IMR-90 (cell line): ENCODE measurements at regions not wholly inside any gene's neighbourhood (a gene's known extent, or its start where the extent isn't known, plus 50 kb on each side); places are given as distances from the start of the nearest gene placed in this dataset.

Experiments
- ATAC-seq: fragments of 200-7000 bp; cut with Tn5 transposase; 2 replicates; pipeline ENCODE4 v1.9.1; 2020; ENCODE audit warnings: low read depth, mild to moderate bottlenecking, moderate library complexity
- BruUV-seq: library from RNA; stranded (reverse); fragments of 400-500 nt; replicated peaks from 2 replicates; lab custom pipeline; 2021; lab: Mats Ljungman, UMichigan
- CTCF ChIA-PET: fragments of 300-600 bp; formaldehyde crosslinking; extraction: SDS; loops from one replicate; lab custom pipeline; 2021; ENCODE audit warnings: antibody characterized with exemption; lab: Yijun Ruan, JAX
- POLR2A ChIA-PET: fragments of 300-600 bp; sonication (Branson Sonifier 250); formaldehyde crosslinking; loops from one replicate; lab custom pipeline; 2022; ENCODE audit warnings: antibody characterized with exemption; ENCODE audit not compliant: unreplicated experiment; lab: Charles Lee
- DNase-seq: peaks from one replicate; pipeline ENCODE4 v3.0.0; 2013
- H2AFZ ChIP-seq: replicated peaks from 2 replicates; pipeline ENCODE3; 2013; ENCODE audit warnings: low read length, mild to moderate bottlenecking; ENCODE audit not compliant: poor library complexity
- H2AK5ac ChIP-seq: 2 replicates; pipeline ENCODE4 v1.6.1; 2013; ENCODE audit warnings: low read depth, low read length, inconsistent platforms
- H2AK9ac ChIP-seq: replicated peaks from 2 replicates; pipeline ENCODE3; 2013; ENCODE audit warnings: mild to moderate bottlenecking, low read depth, low read length, moderate library complexity; ENCODE audit not compliant: poor library complexity
- H2BK120ac ChIP-seq: 2 replicates; pipeline ENCODE4 v1.6.1; 2013; ENCODE audit warnings: low read depth, low read length, inconsistent platforms
- H2BK15ac ChIP-seq: 3 replicates; pipeline ENCODE4 v1.6.1; 2013; ENCODE audit warnings: low read depth, low read length, inconsistent platforms
- H2BK20ac ChIP-seq: 2 replicates; pipeline ENCODE4 v1.6.1; 2013; ENCODE audit warnings: low read depth, mild to moderate bottlenecking, inconsistent platforms, low read length, moderate library complexity
- H2BK5ac ChIP-seq: 2 replicates; pipeline ENCODE4 v1.6.1; 2013; ENCODE audit warnings: mild to moderate bottlenecking, low read depth, low read length, inconsistent platforms; ENCODE audit not compliant: poor library complexity, severe bottlenecking
- H3K14ac ChIP-seq: replicated peaks from 2 replicates; pipeline ENCODE4 v1.6.1; 2013; ENCODE audit warnings: low read depth, low read length, inconsistent platforms
- H3K18ac ChIP-seq: 2 replicates; pipeline ENCODE4 v1.6.1; 2013; ENCODE audit warnings: low read depth, low read length, control low read depth
- H3K23ac ChIP-seq: 2 replicates; pipeline ENCODE4 v1.6.1; 2013; ENCODE audit warnings: low read depth, low read length, inconsistent platforms
- H3K27ac ChIP-seq: 2 replicates; pipeline ENCODE4 v1.5.1; 2013; ENCODE audit warnings: mild to moderate bottlenecking, control low read depth, low read length; ENCODE audit not compliant: insufficient read depth
- H3K27me3 ChIP-seq: 2 replicates; pipeline ENCODE4 v1.6.1; 2013; ENCODE audit warnings: low read length; ENCODE audit not compliant: control insufficient read depth, insufficient read depth
- H3K36me3 ChIP-seq: 2 replicates; pipeline ENCODE4 v1.6.1; 2013; ENCODE audit warnings: low read length, mixed read lengths; ENCODE audit not compliant: control insufficient read depth, insufficient read depth
- H3K4ac ChIP-seq: 2 replicates; pipeline ENCODE4 v1.6.1; 2013; ENCODE audit warnings: low read depth, low read length, inconsistent platforms
- H3K4me1 ChIP-seq: 2 replicates; pipeline ENCODE4 v1.6.1; 2013; ENCODE audit warnings: low read length, mixed read lengths; ENCODE audit not compliant: control insufficient read depth, insufficient read depth
- H3K4me2 ChIP-seq: 2 replicates; pipeline ENCODE4 v1.6.1; 2013; ENCODE audit warnings: low read depth, mild to moderate bottlenecking, control low read depth, low read length, moderate library complexity
- H3K4me3 ChIP-seq: 2 replicates; pipeline ENCODE4 v1.5.1; 2013; ENCODE audit warnings: low read depth, mild to moderate bottlenecking, control low read depth, low read length, moderate library complexity; ENCODE audit not compliant: insufficient read depth
- H3K56ac ChIP-seq: 2 replicates; pipeline ENCODE4 v1.6.1; 2013; ENCODE audit warnings: low read length, inconsistent platforms; ENCODE audit not compliant: insufficient read depth; ENCODE audit errors: extremely low read depth
- H3K79me1 ChIP-seq, 2 experiments: 2 replicates each; pipeline ENCODE4 v1.6.1; 2013; ENCODE audit warnings: low read length in 2 of 2, inconsistent platforms in 1 of 2, low read depth in 1 of 2
- H3K9ac ChIP-seq: 2 replicates; pipeline ENCODE4 v1.6.1; 2013; ENCODE audit warnings: low read depth, low read length, control low read depth
- H3K9me1 ChIP-seq: 2 replicates; pipeline ENCODE4 v1.6.1; 2013; ENCODE audit warnings: low read length, inconsistent platforms; ENCODE audit not compliant: insufficient read depth
- H3K9me3 ChIP-seq: 2 replicates; pipeline ENCODE4 v1.6.1; 2013; ENCODE audit warnings: low read length; ENCODE audit not compliant: control insufficient read depth, insufficient read depth
- H4K20me1 ChIP-seq: 2 replicates; pipeline ENCODE4 v1.6.1; 2013; ENCODE audit warnings: low read length, inconsistent platforms; ENCODE audit not compliant: insufficient read depth
- H4K5ac ChIP-seq: 2 replicates; pipeline ENCODE4 v1.6.1; 2013; ENCODE audit warnings: mild to moderate bottlenecking, low read depth, low read length, control low read depth
- H4K8ac ChIP-seq, 2 experiments: 2 replicates each; pipeline ENCODE4 v1.6.1; 2013; ENCODE audit warnings: low read depth in 2 of 2, low read length in 2 of 2, control low read depth in 1 of 2, inconsistent platforms in 1 of 2
- H4K91ac ChIP-seq: 2 replicates; pipeline ENCODE4 v1.6.1; 2013; ENCODE audit warnings: low read depth, low read length, inconsistent platforms; ENCODE audit not compliant: insufficient read depth
- BHLHE40 ChIP-seq: fragments of 150-350 bp; IDR thresholded peaks from 2 replicates; pipeline ENCODE4 v1.6.1; 2016; ENCODE audit warnings: mild to moderate bottlenecking, low read depth, low read length
- CEBPB ChIP-seq: IDR thresholded peaks from 2 replicates; pipeline ENCODE4 v1.6.1; 2012; ENCODE audit warnings: low read depth, low read length, improper control_type of control experiment
- CHD1 ChIP-seq: IDR thresholded peaks from 2 replicates; pipeline ENCODE4 v1.6.1; 2012; ENCODE audit warnings: low read depth, low read length, improper control_type of control experiment
- FOS ChIP-seq: fragments of 150-350 bp; IDR thresholded peaks from 2 replicates; pipeline ENCODE4 v1.6.1; 2016; ENCODE audit warnings: low read depth, low read length
- MAFK ChIP-seq: IDR thresholded peaks from 2 replicates; pipeline ENCODE4 v1.6.1; 2012; ENCODE audit warnings: low read depth, low read length, improper control_type of control experiment
- MAZ ChIP-seq: IDR thresholded peaks from 2 replicates; pipeline ENCODE4 v1.6.1; 2012; ENCODE audit warnings: low read depth, mild to moderate bottlenecking, low read length, improper control_type of control experiment, moderate library complexity, borderline replicate concordance
- MXI1 ChIP-seq: IDR thresholded peaks from 2 replicates; pipeline ENCODE4 v1.6.1; 2012; ENCODE audit warnings: low read depth, mild to moderate bottlenecking, low read length, moderate library complexity, borderline replicate concordance
- NFE2L2 ChIP-seq: fragments of 150-350 bp; IDR thresholded peaks from 2 replicates; pipeline ENCODE4 v1.6.1; 2016; ENCODE audit warnings: low read depth, mild to moderate bottlenecking, low read length
- POLR2A ChIP-seq: IDR thresholded peaks from 2 replicates; pipeline ENCODE4 v1.6.1; 2012; ENCODE audit warnings: mild to moderate bottlenecking, low read depth, low read length
- RAD21 ChIP-seq: IDR thresholded peaks from 2 replicates; pipeline ENCODE4 v1.6.1; 2012; ENCODE audit warnings: low read length, improper control_type of control experiment
- RCOR1 ChIP-seq: IDR thresholded peaks from 2 replicates; pipeline ENCODE4 v1.6.1; 2012; ENCODE audit warnings: mild to moderate bottlenecking, low read length, improper control_type of control experiment; ENCODE audit not compliant: insufficient replicate concordance
- RFX5 ChIP-seq: IDR thresholded peaks from 2 replicates; pipeline ENCODE4 v1.8.0; 2012; ENCODE audit warnings: low read depth, mild to moderate bottlenecking, low read length, moderate library complexity
- SMC3 ChIP-seq: fragments of 150-350 bp; IDR thresholded peaks from 2 replicates; pipeline ENCODE4 v1.6.1; 2016; ENCODE audit warnings: low read depth, mild to moderate bottlenecking, antibody characterized with exemption, low read length, moderate library complexity
- WGBS, 2 experiments: methylation state at CpG; one replicate each; pipeline versions ENCODE4 v1.1.5 to v1.1.7; 2013; ENCODE audit warnings: missing lambda C conversion rate in 2 of 2; ENCODE audit not compliant: insufficient read length in 1 of 2; ENCODE audit errors: extremely low coverage in 2 of 2; 5-methylcytosine and 5-hydroxymethylcytosine counted together
- dilution Hi-C: fragments of 300-500 bp; cut with HindIII; formaldehyde crosslinking; loops from one replicate; pipeline ENCODE4 v1.14.3; 2018; ENCODE audit warnings: low sequenced_read_pairs; ENCODE audit not compliant: unreplicated experiment
- in situ Hi-C: fragments of 300-500 bp; cut with MboI; formaldehyde crosslinking; loops from 3 replicates; pipeline ENCODE4 v1.14.3; 2019; ENCODE audit warnings: low sequenced_read_pairs, inconsistent platforms, mixed read lengths
- intact Hi-C: fragments of 100-400 bp; cut with micrococcal nuclease; formaldehyde crosslinking; loops from 2 replicates; pipeline ENCODE4 v1.10.0; 2022
- TF ChIP-seq, protein P1 (sequence below): fragments of 150-350 bp; IDR thresholded peaks from 2 replicates; pipeline ENCODE4 v1.6.1; 2016; ENCODE audit warnings: low read depth, mild to moderate bottlenecking, low read length, moderate library complexity, borderline replicate concordance
- TF ChIP-seq, protein P2 (sequence below): conservative IDR thresholded peaks from 2 replicates; pipeline ENCODE4 v1.5.1; 2012; ENCODE audit warnings: mild to moderate bottlenecking, low read depth, low read length, improper control_type of control experiment
- TF ChIP-seq, protein P3 (sequence below): fragments of 150-350 bp; IDR thresholded peaks from 2 replicates; pipeline ENCODE4 v1.6.1; 2017; ENCODE audit warnings: mild to moderate bottlenecking, antibody characterized with exemption, low read length, low read depth

DNA sequence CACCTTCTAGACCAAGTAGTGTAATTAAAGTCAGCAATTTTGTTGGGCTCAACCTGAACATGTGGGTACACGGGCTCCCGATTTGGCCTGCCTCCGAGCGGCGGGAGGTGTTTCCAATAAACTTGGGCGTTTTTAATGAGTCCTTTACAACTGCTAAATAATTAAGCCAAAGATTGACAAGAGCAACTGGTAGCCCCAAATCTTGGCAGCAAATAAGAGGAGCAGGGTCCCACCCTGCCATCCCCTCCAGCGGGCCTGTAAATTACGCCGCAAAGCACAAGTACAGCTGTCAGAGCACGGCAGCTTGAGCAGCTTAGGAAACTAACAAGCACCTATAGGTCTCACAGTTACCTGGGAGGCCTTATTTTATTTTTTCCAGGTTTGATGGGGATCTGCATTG, 217.1 kb downstream of the BMP7 start:
- Histone ChIP-seq H4K8ac (no peak overlapping the region), H2AK9ac (no peak overlapping the region), H3K18ac (no peak overlapping the region), H2AFZ (no peak overlapping the region), H3K9me3 (no peaks in the 10 kb centered on the region), H3K4ac (no peak overlapping the region), H3K4me1 (no peaks in the 10 kb centered on the region), H3K4me2 (no peak overlapping the region), H2BK20ac (no peak overlapping the region), H4K91ac (no peak overlapping the region), H3K79me1 (no peaks in the 10 kb centered on the region), H2AK5ac (no peak overlapping the region), H3K56ac (no peak overlapping the region), H3K23ac (no peak overlapping the region), H3K27ac (no peak overlapping the region), H2BK120ac (no peak overlapping the region), H2BK5ac (no peak overlapping the region), H4K5ac (no peak overlapping the region), H3K4me3 (no peak overlapping the region), H2BK15ac (no peak overlapping the region), H3K36me3 (no peaks in the 10 kb centered on the region), H3K27me3 (no peaks in the 10 kb centered on the region), H3K9me1 (no peaks in the 10 kb centered on the region), H3K9ac (no peak overlapping the region), H4K20me1 (no peaks in the 10 kb centered on the region), H3K14ac (no peak overlapping the region)
- DNase-seq (no peak), ATAC-seq (no peak)
- TF ChIP-seq, protein P1, sequence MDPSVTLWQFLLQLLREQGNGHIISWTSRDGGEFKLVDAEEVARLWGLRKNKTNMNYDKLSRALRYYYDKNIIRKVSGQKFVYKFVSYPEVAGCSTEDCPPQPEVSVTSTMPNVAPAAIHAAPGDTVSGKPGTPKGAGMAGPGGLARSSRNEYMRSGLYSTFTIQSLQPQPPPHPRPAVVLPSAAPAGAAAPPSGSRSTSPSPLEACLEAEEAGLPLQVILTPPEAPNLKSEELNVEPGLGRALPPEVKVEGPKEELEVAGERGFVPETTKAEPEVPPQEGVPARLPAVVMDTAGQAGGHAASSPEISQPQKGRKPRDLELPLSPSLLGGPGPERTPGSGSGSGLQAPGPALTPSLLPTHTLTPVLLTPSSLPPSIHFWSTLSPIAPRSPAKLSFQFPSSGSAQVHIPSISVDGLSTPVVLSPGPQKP = no peak
- TF ChIP-seq, protein P2, sequence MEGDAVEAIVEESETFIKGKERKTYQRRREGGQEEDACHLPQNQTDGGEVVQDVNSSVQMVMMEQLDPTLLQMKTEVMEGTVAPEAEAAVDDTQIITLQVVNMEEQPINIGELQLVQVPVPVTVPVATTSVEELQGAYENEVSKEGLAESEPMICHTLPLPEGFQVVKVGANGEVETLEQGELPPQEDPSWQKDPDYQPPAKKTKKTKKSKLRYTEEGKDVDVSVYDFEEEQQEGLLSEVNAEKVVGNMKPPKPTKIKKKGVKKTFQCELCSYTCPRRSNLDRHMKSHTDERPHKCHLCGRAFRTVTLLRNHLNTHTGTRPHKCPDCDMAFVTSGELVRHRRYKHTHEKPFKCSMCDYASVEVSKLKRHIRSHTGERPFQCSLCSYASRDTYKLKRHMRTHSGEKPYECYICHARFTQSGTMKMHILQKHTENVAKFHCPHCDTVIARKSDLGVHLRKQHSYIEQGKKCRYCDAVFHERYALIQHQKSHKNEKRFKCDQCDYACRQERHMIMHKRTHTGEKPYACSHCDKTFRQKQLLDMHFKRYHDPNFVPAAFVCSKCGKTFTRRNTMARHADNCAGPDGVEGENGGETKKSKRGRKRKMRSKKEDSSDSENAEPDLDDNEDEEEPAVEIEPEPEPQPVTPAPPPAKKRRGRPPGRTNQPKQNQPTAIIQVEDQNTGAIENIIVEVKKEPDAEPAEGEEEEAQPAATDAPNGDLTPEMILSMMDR = no peak
- TF ChIP-seq POLR2A (no peak), RFX5 (no peak), CHD1 (no peak), MXI1 (no peak), SMC3 (no peak), BHLHE40 (no peak), MAFK (no peak), CEBPB (no peak), MAZ (no peak), RAD21 (no peak), FOS (no peak), NFE2L2 (no peak), RCOR1 (no peak)
- TF ChIP-seq, protein P3, sequence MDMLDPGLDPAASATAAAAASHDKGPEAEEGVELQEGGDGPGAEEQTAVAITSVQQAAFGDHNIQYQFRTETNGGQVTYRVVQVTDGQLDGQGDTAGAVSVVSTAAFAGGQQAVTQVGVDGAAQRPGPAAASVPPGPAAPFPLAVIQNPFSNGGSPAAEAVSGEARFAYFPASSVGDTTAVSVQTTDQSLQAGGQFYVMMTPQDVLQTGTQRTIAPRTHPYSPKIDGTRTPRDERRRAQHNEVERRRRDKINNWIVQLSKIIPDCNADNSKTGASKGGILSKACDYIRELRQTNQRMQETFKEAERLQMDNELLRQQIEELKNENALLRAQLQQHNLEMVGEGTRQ = no peak
- in situ Hi-C loops (no loop called here), intact Hi-C loops (no loop called here), dilution Hi-C loops (no loop called here)
- ChIA-PET POLR2A (no interaction called here), CTCF (no interaction called here)
- WGBS, 2 experiments = no CpG with 5 or more reads among the region's 10 CpGs
- BruUV-seq = no TSS peak
